ENCODE measurements at regions not wholly inside any gene's neighbourhood (a gene's known extent, or its start where the extent isn't known, plus 50 kb on each side); places are given as distances from the start of the nearest gene placed in this dataset.

- Histone ChIP-seq H2AFZ (ENCODE audit: low read depth, low read length) (no peak overlapping the region), H3K36me3 (replicated peaks; ENCODE audit: low read depth, low read length) (no peaks in the 10 kb centered on the region), H3K4me3 (ENCODE audit: low read length) (no peak overlapping the region), H3K79me2 (ENCODE audit: low read length) (no peaks in the 10 kb centered on the region), H3K27me3 (ENCODE audit: low read depth, low read length) (no peaks in the 10 kb centered on the region), H4K20me1 (ENCODE audit: insufficient read depth, low read length) (no peaks in the 10 kb centered on the region), H3K27ac (ENCODE audit: low read length) (no peak overlapping the region), H3K9ac (ENCODE audit: low read length) (no peak overlapping the region), H3K4me1 (ENCODE audit: low read length) (no peaks in the 10 kb centered on the region), H3K9me3 (ENCODE audit: insufficient read depth, low read length) (no peaks in the 10 kb centered on the region), H3K4me2 (ENCODE audit: low read length) (no peak overlapping the region)
- no peak for TF ChIP-seq CTCF (IDR thresholded peaks at IDR 0.05; ENCODE audit: low read depth, low read length)
- no peak for TF ChIP-seq EZH2phosphoT487 (IDR thresholded peaks at IDR 0.05; ENCODE audit: low read depth)
Measured at GRCh38 chr11:127249576-127249975, 249.0 kb upstream of the KIRREL3 start.

DNA sequence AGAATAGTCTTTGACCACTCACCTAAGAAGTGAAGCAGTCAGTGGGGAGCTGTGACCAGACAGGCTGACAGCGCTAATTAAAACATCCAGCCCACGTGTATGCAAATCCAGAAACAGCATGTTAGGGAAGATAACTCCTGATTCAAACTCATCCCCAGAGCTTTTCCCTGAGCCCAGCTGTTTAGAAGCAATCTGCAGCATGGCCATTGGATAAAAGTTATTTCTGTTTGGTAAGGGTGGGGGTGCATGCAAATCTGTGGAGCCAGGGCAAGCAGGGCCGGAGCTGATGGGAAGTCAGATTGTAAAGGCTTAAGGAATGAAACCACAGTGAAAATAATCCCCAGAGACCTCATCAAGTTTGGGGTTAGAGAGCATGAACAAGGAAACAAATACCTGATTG lies 247.9 kb upstream of the KIRREL3 start:
- H3K79me2 ChIP-seq (ENCODE audit: low read length), result no peaks in the 10 kb centered on the region
- H3K27ac ChIP-seq (ENCODE audit: low read length), result no peak overlapping the region
- no peaks in the 10 kb centered on the region for H3K4me1 ChIP-seq (ENCODE audit: low read length)
- no peak overlapping the region for H3K9ac ChIP-seq (ENCODE audit: low read length)
- no peaks in the 10 kb centered on the region for H3K27me3 ChIP-seq (ENCODE audit: low read depth, low read length)
- H2AFZ ChIP-seq (ENCODE audit: low read depth, low read length), result no peak overlapping the region
- TF ChIP-seq CTCF (IDR thresholded peaks at IDR 0.05; ENCODE audit: low read depth, low read length) (no peak), EZH2phosphoT487 (IDR thresholded peaks at IDR 0.05; ENCODE audit: low read depth) (no peak)
- H3K9me3 ChIP-seq (ENCODE audit: insufficient read depth, low read length), result no peaks in the 10 kb centered on the region
- no peaks in the 10 kb centered on the region for H3K36me3 ChIP-seq (replicated peaks; ENCODE audit: low read depth, low read length)
- no peaks in the 10 kb centered on the region for H4K20me1 ChIP-seq (ENCODE audit: insufficient read depth, low read length)
- no peak overlapping the region for H3K4me3 ChIP-seq (ENCODE audit: low read length)
- H3K4me2 ChIP-seq (ENCODE audit: low read length), result no peak overlapping the region

GRCh38 chr11:127247261-127247851 lies 246.8 kb upstream of the KIRREL3 start:
- no peak overlapping the region for H3K27ac ChIP-seq (ENCODE audit: low read length)
- no peak overlapping the region for H2AFZ ChIP-seq (ENCODE audit: low read depth, low read length)
- no peaks in the 10 kb centered on the region for H3K4me1 ChIP-seq (ENCODE audit: low read length)
- H3K79me2 ChIP-seq (ENCODE audit: low read length), result no peaks in the 10 kb centered on the region
- H3K4me3 ChIP-seq (ENCODE audit: low read length), result no peak overlapping the region
- no peaks in the 10 kb centered on the region for H3K9me3 ChIP-seq (ENCODE audit: insufficient read depth, low read length)
- H3K36me3 ChIP-seq (replicated peaks; ENCODE audit: low read depth, low read length), result no peaks in the 10 kb centered on the region
- no peak overlapping the region for H3K4me2 ChIP-seq (ENCODE audit: low read length)
- no peaks in the 10 kb centered on the region for H3K27me3 ChIP-seq (ENCODE audit: low read depth, low read length)
- H4K20me1 ChIP-seq (ENCODE audit: insufficient read depth, low read length), result no peaks in the 10 kb centered on the region
- H3K9ac ChIP-seq (ENCODE audit: low read length), result no peak overlapping the region
- TF ChIP-seq CTCF (IDR thresholded peaks at IDR 0.05; ENCODE audit: low read depth, low read length), result no peak
- TF ChIP-seq EZH2phosphoT487 (IDR thresholded peaks at IDR 0.05; ENCODE audit: low read depth), result no peak

DNA sequence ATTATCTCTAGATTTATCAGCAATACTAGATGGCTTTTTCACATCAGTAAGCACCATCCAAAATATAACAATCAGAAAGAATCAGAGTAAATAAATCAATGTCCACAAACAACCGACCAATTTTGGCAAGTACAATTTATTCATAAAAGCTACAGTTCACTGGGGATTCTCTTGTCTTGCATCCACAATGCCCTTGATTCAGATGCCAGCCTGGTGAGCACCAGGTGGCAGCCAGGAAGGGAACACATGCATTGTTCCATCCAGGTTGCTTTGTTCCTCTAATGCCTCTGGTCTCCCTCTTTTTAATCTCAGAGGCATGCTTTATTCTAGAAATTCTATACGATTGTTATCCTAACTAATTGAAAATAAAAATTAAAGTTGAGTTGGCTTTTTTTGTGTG lies 242.1 kb upstream of the KIRREL3 start:
- Histone ChIP-seq H3K4me2 (ENCODE audit: low read length) (no peak overlapping the region), H3K27me3 (ENCODE audit: low read depth, low read length) (no peaks in the 10 kb centered on the region), H3K4me1 (ENCODE audit: low read length) (no peaks in the 10 kb centered on the region), H3K9me3 (ENCODE audit: insufficient read depth, low read length) (no peaks in the 10 kb centered on the region), H2AFZ (ENCODE audit: low read depth, low read length) (no peak overlapping the region), H3K9ac (ENCODE audit: low read length) (no peak overlapping the region), H3K4me3 (ENCODE audit: low read length) (no peak overlapping the region), H3K79me2 (ENCODE audit: low read length) (no peaks in the 10 kb centered on the region), H3K27ac (ENCODE audit: low read length) (no peak overlapping the region), H3K36me3 (replicated peaks; ENCODE audit: low read depth, low read length) (no peaks in the 10 kb centered on the region), H4K20me1 (ENCODE audit: insufficient read depth, low read length) (no peaks in the 10 kb centered on the region)
- no peak for TF ChIP-seq CTCF (IDR thresholded peaks at IDR 0.05; ENCODE audit: low read depth, low read length)
- no peak for TF ChIP-seq EZH2phosphoT487 (IDR thresholded peaks at IDR 0.05; ENCODE audit: low read depth)

Measured in OCI-LY3 (cell line).